ENCODE measurements at regions not wholly inside any gene's neighbourhood (a gene's known extent, or its start where the extent isn't known, plus 50 kb on each side); places are given as distances from the start of the nearest gene placed in this dataset.

GRCh38 chr9:75692309-75692708 lies 198.2 kb upstream of the PCSK5 start:
- DNase-seq (no peak), ATAC-seq (replicated peaks in 1 of 4) (no peak)
- Histone ChIP-seq H3K27ac (ENCODE audit: low read length) (no peak overlapping the region), H3K27me3 (replicated peaks in 1 of 2; ENCODE audit: control insufficient read depth in 2 of 2, extremely low read depth in 1 of 2, insufficient read depth in 2 of 2, low read length in 1 of 2) (no peaks in the 10 kb centered on the region), H3K36me3 (ENCODE audit: control insufficient read depth in 2 of 2, extremely low read depth in 1 of 2, insufficient read depth in 1 of 2, low read length in 1 of 2) (no peaks in the 10 kb centered on the region), H3K9me3 (no peaks in the 10 kb centered on the region), H3K4me1 (ENCODE audit: control insufficient read depth in 1 of 2, extremely low read depth in 1 of 2, insufficient read depth in 2 of 2, low read length in 2 of 2) (no peaks in the 10 kb centered on the region), H3K4me3 (ENCODE audit: control insufficient read depth in 1 of 2, extremely low read depth in 1 of 2, low read length in 1 of 2) (no peak overlapping the region)
- ChIA-PET POLR2A (no interaction called here), CTCF (no interaction called here)
- Mint-ChIP-seq H3K9me3 (peaks cover 2 to 9% (median 4%) of the 10 kb centered on the region in 3 donors), H3K4me3 (no peak overlapping the region), H3K36me3 (no peaks in the 10 kb centered on the region), H3K4me1 (peaks cover 0 to 8% (median 0%) of the 10 kb centered on the region in 3 donors), H3K27me3 (peaks cover 4 to 5% of the 10 kb centered on the region in 2 donors), H3K27ac (no peak overlapping the region)
- no CpG with 5 or more reads among the region's 3 CpGs for WGBS (ENCODE audit: insufficient coverage)

- ATAC-seq (replicated peaks in 1 of 4) (no peak), DNase-seq (no peak)
- Mint-ChIP-seq H3K4me3 (no peak overlapping the region), H3K36me3 (no peaks in the 10 kb centered on the region), H3K4me1 (peaks cover 0 to 8% (median 0%) of the 10 kb centered on the region in 3 donors), H3K9me3 (no peaks in the 10 kb centered on the region), H3K27ac (no peak overlapping the region), H3K27me3 (no peaks in the 10 kb centered on the region)
- Histone ChIP-seq H3K27ac (ENCODE audit: low read length) (no peak overlapping the region), H3K4me3 (ENCODE audit: control insufficient read depth in 1 of 2, extremely low read depth in 1 of 2, low read length in 1 of 2) (no peak overlapping the region), H3K36me3 (ENCODE audit: control insufficient read depth in 2 of 2, extremely low read depth in 1 of 2, insufficient read depth in 1 of 2, low read length in 1 of 2) (no peaks in the 10 kb centered on the region), H3K9me3 (no peaks in the 10 kb centered on the region), H3K4me1 (ENCODE audit: control insufficient read depth in 1 of 2, extremely low read depth in 1 of 2, insufficient read depth in 2 of 2, low read length in 2 of 2) (no peaks in the 10 kb centered on the region), H3K27me3 (replicated peaks in 1 of 2; ENCODE audit: control insufficient read depth in 2 of 2, extremely low read depth in 1 of 2, insufficient read depth in 2 of 2, low read length in 1 of 2) (no peaks in the 10 kb centered on the region)
- ChIA-PET CTCF (interaction anchor here in 1 of 2 donors (0.7 kb wide), 1 partner anchor 21 kb away, joined by 3 read pairs; no protein-coding TSS in a partner anchor), POLR2A (no interaction called here)
- no CpG with 5 or more reads among the region's 1 CpG for WGBS (ENCODE audit: insufficient coverage)
These were observed 194.6 kb upstream of the PCSK5 start for GRCh38 chr9:75695921-75696320.

GRCh38 chr9:75699017-75699416 lies 191.5 kb upstream of the PCSK5 start:
- H3K27ac Mint-ChIP-seq = no peak overlapping the region
- ATAC-seq (replicated peaks in 1 of 4) (no peak), DNase-seq (no peak)
- no peak overlapping the region for H3K27ac ChIP-seq (ENCODE audit: low read length)
- no peak overlapping the region for H3K4me3 Mint-ChIP-seq
- POLR2A ChIA-PET = no interaction called here
- CTCF ChIA-PET = no interaction called here
- H3K27me3 ChIP-seq (replicated peaks in 1 of 2; ENCODE audit: control insufficient read depth in 2 of 2, extremely low read depth in 1 of 2, insufficient read depth in 2 of 2, low read length in 1 of 2) = no peaks in the 10 kb centered on the region
- H3K36me3 ChIP-seq (ENCODE audit: control insufficient read depth in 2 of 2, extremely low read depth in 1 of 2, insufficient read depth in 1 of 2, low read length in 1 of 2) = no peaks in the 10 kb centered on the region
- H3K27me3 Mint-ChIP-seq = no peaks in the 10 kb centered on the region
- H3K4me3 ChIP-seq (ENCODE audit: control insufficient read depth in 1 of 2, extremely low read depth in 1 of 2, low read length in 1 of 2) = no peak overlapping the region
- H3K4me1 ChIP-seq (ENCODE audit: control insufficient read depth in 1 of 2, extremely low read depth in 1 of 2, insufficient read depth in 2 of 2, low read length in 2 of 2) = no peaks in the 10 kb centered on the region
- no peaks in the 10 kb centered on the region for H3K9me3 Mint-ChIP-seq
- no peaks in the 10 kb centered on the region for H3K9me3 ChIP-seq
- no peaks in the 10 kb centered on the region for H3K4me1 Mint-ChIP-seq
- H3K36me3 Mint-ChIP-seq = no peaks in the 10 kb centered on the region

DNA sequence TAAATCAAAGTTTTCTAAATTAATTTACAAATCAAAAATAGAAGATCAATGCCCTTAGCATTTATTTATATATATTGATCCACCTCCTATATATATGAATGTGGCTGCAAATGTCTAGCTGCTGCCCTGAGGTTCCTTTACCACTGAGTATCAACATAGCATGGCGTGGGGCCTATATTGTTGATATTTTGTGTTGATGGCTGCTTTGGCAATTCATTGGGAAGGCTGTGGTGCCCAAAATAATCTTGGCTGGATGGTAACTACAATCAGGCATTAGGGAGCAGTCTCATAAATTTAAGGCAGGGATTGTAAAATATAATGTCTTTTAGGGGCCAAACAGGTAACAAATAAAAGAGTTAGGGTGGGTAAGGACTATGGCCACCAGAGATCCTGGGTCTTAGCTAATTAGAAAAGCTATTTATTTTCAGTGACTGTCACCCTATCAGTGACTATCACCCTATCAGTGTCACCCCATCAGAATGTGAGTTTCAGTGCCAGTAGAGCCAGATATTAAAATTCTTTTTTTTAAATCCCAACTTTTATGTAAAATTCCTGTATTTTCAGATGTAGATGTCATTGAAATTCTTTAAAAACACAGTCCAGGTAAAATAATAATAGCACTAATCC lies 190.7 kb upstream of the PCSK5 start:
- no peak overlapping the region for H3K27ac Mint-ChIP-seq
- H3K4me1 Mint-ChIP-seq = no peaks in the 10 kb centered on the region
- H3K9me3 Mint-ChIP-seq = no peaks in the 10 kb centered on the region
- Histone ChIP-seq H3K4me3 (ENCODE audit: control insufficient read depth in 1 of 2, extremely low read depth in 1 of 2, low read length in 1 of 2) (no peak overlapping the region), H3K27me3 (replicated peaks in 1 of 2; ENCODE audit: control insufficient read depth in 2 of 2, extremely low read depth in 1 of 2, insufficient read depth in 2 of 2, low read length in 1 of 2) (no peaks in the 10 kb centered on the region), H3K36me3 (ENCODE audit: control insufficient read depth in 2 of 2, extremely low read depth in 1 of 2, insufficient read depth in 1 of 2, low read length in 1 of 2) (no peaks in the 10 kb centered on the region), H3K27ac (ENCODE audit: low read length) (no peak overlapping the region), H3K9me3 (no peaks in the 10 kb centered on the region), H3K4me1 (ENCODE audit: control insufficient read depth in 1 of 2, extremely low read depth in 1 of 2, insufficient read depth in 2 of 2, low read length in 2 of 2) (no peaks in the 10 kb centered on the region)
- CTCF ChIA-PET = interaction anchor here in 1 of 2 donors (0.6 to 0.7 kb wide), 2 partner anchors 394 to 603 kb away, joined by 3 to 4 read pairs; no protein-coding TSS in a partner anchor
- DNase-seq (no peak), ATAC-seq (replicated peaks in 1 of 4) (no peak)
- H3K36me3 Mint-ChIP-seq = no peaks in the 10 kb centered on the region
- POLR2A ChIA-PET = no interaction called here
- H3K4me3 Mint-ChIP-seq = no peak overlapping the region
- WGBS (ENCODE audit: insufficient coverage) = no CpG with 5 or more reads among the region's 1 CpG
- no peaks in the 10 kb centered on the region for H3K27me3 Mint-ChIP-seq

GRCh38 chr9:75700252-75700640 lies 190.2 kb upstream of the PCSK5 start:
- no peak overlapping the region for H3K4me3 Mint-ChIP-seq
- Histone ChIP-seq H3K4me3 (ENCODE audit: control insufficient read depth in 1 of 2, extremely low read depth in 1 of 2, low read length in 1 of 2) (no peak overlapping the region), H3K4me1 (ENCODE audit: control insufficient read depth in 1 of 2, extremely low read depth in 1 of 2, insufficient read depth in 2 of 2, low read length in 2 of 2) (no peaks in the 10 kb centered on the region), H3K27ac (ENCODE audit: low read length) (no peak overlapping the region), H3K27me3 (replicated peaks in 1 of 2; ENCODE audit: control insufficient read depth in 2 of 2, extremely low read depth in 1 of 2, insufficient read depth in 2 of 2, low read length in 1 of 2) (no peaks in the 10 kb centered on the region), H3K9me3 (no peaks in the 10 kb centered on the region), H3K36me3 (ENCODE audit: control insufficient read depth in 2 of 2, extremely low read depth in 1 of 2, insufficient read depth in 1 of 2, low read length in 1 of 2) (no peaks in the 10 kb centered on the region)
- H3K27ac Mint-ChIP-seq = no peak overlapping the region
- H3K27me3 Mint-ChIP-seq = no peaks in the 10 kb centered on the region
- no peaks in the 10 kb centered on the region for H3K9me3 Mint-ChIP-seq
- ChIA-PET CTCF (interaction anchor here in 1 of 2 donors (0.7 kb wide), 1 partner anchor 395 kb away, joined by 3 read pairs; no protein-coding TSS in a partner anchor), POLR2A (no interaction called here)
- H3K36me3 Mint-ChIP-seq = no peaks in the 10 kb centered on the region
- DNase-seq = no peak
- ATAC-seq (replicated peaks in 1 of 4) = no peak
- no peaks in the 10 kb centered on the region for H3K4me1 Mint-ChIP-seq
- no CpG with 5 or more reads among the region's 1 CpG for WGBS (ENCODE audit: insufficient coverage)

GRCh38 chr9:75707191-75707590 lies 183.3 kb upstream of the PCSK5 start:
- ATAC-seq (replicated peaks in 1 of 4) (no peak), DNase-seq (no peak)
- peaks cover 0 to 6% of the 10 kb centered on the region in 2 donors for H3K27me3 Mint-ChIP-seq
- no peak overlapping the region for H3K27ac ChIP-seq (ENCODE audit: low read length)
- H3K36me3 ChIP-seq (ENCODE audit: control insufficient read depth in 2 of 2, extremely low read depth in 1 of 2, insufficient read depth in 1 of 2, low read length in 1 of 2) = no peaks in the 10 kb centered on the region
- no peaks in the 10 kb centered on the region for H3K4me1 ChIP-seq (ENCODE audit: control insufficient read depth in 1 of 2, extremely low read depth in 1 of 2, insufficient read depth in 2 of 2, low read length in 2 of 2)
- no peaks in the 10 kb centered on the region for H3K9me3 ChIP-seq
- no peaks in the 10 kb centered on the region for H3K36me3 Mint-ChIP-seq
- WGBS (ENCODE audit: insufficient coverage) = no CpG with 5 or more reads among the region's 2 CpGs
- H3K4me1 Mint-ChIP-seq = no peaks in the 10 kb centered on the region
- no peak overlapping the region for H3K4me3 Mint-ChIP-seq
- POLR2A ChIA-PET = no interaction called here
- no peaks in the 10 kb centered on the region for H3K27me3 ChIP-seq (replicated peaks in 1 of 2; ENCODE audit: control insufficient read depth in 2 of 2, extremely low read depth in 1 of 2, insufficient read depth in 2 of 2, low read length in 1 of 2)
- no peak overlapping the region for H3K27ac Mint-ChIP-seq
- no peaks in the 10 kb centered on the region for H3K9me3 Mint-ChIP-seq
- CTCF ChIA-PET = interaction anchor here in 1 of 2 donors (0.7 kb wide), 1 partner anchor 117 kb away, joined by 3 read pairs; no protein-coding TSS in a partner anchor
- H3K4me3 ChIP-seq (ENCODE audit: control insufficient read depth in 1 of 2, extremely low read depth in 1 of 2, low read length in 1 of 2) = no peak overlapping the region

- no peak for ATAC-seq (replicated peaks in 1 of 4)
- Mint-ChIP-seq H3K4me1 (no peaks in the 10 kb centered on the region), H3K9me3 (no peaks in the 10 kb centered on the region), H3K27ac (no peak overlapping the region), H3K36me3 (no peaks in the 10 kb centered on the region), H3K4me3 (no peak overlapping the region), H3K27me3 (peaks cover 0 to 10% of the 10 kb centered on the region in 2 donors)
- POLR2A ChIA-PET = no interaction called here
- H3K9me3 ChIP-seq = no peaks in the 10 kb centered on the region
- WGBS (ENCODE audit: insufficient coverage) = no CpG with 5 or more reads among the region's 2 CpGs
- no peak overlapping the region for H3K4me3 ChIP-seq (ENCODE audit: control insufficient read depth in 1 of 2, extremely low read depth in 1 of 2, low read length in 1 of 2)
- no peak overlapping the region for H3K27ac ChIP-seq (ENCODE audit: low read length)
- H3K27me3 ChIP-seq (replicated peaks in 1 of 2; ENCODE audit: control insufficient read depth in 2 of 2, extremely low read depth in 1 of 2, insufficient read depth in 2 of 2, low read length in 1 of 2) = no peaks in the 10 kb centered on the region
- DNase-seq = no peak
- no peaks in the 10 kb centered on the region for H3K4me1 ChIP-seq (ENCODE audit: control insufficient read depth in 1 of 2, extremely low read depth in 1 of 2, insufficient read depth in 2 of 2, low read length in 2 of 2)
- CTCF ChIA-PET = no interaction called here
- no peaks in the 10 kb centered on the region for H3K36me3 ChIP-seq (ENCODE audit: control insufficient read depth in 2 of 2, extremely low read depth in 1 of 2, insufficient read depth in 1 of 2, low read length in 1 of 2)
These were observed 180.8 kb upstream of the PCSK5 start for GRCh38 chr9:75709698-75710097.
